H9 (cell line): ENCODE measurements at regions not wholly inside any gene's neighbourhood (a gene's known extent, or its start where the extent isn't known, plus 50 kb on each side); places are given as distances from the start of the nearest gene placed in this dataset.

ENCODE experiments used
- DNase-seq: peaks from one replicate; pipeline ENCODE4 v3.0.0-alpha.2; 2017
- H2AFZ ChIP-seq: one replicate; pipeline ENCODE4 v1.6.1; 2013; ENCODE audit warnings: mild to moderate bottlenecking, low read length, control low read depth, moderate library complexity
- H2AK5ac ChIP-seq: 2 replicates; pipeline ENCODE4 v1.6.1; 2013; ENCODE audit warnings: low read length, control low read depth, mixed read lengths; ENCODE audit not compliant: insufficient read length
- H2BK120ac ChIP-seq: one replicate; pipeline ENCODE4 v1.6.1; 2013; ENCODE audit warnings: low read depth, mild to moderate bottlenecking, low read length, control low read depth, inconsistent platforms; ENCODE audit not compliant: poor library complexity, severe bottlenecking
- H2BK12ac ChIP-seq: 2 replicates; pipeline ENCODE4 v1.6.1; 2013; ENCODE audit warnings: low read length, control low read depth, mixed read lengths, low read depth; ENCODE audit not compliant: insufficient read length
- H2BK15ac ChIP-seq: 2 replicates; pipeline ENCODE4 v1.6.1; 2013; ENCODE audit warnings: low read depth, low read length, control low read depth
- H2BK20ac ChIP-seq: one replicate; pipeline ENCODE4 v1.6.1; 2013; ENCODE audit warnings: low read depth, mild to moderate bottlenecking, low read length, control low read depth, inconsistent platforms; ENCODE audit not compliant: poor library complexity, severe bottlenecking
- H2BK5ac ChIP-seq: 2 replicates; pipeline ENCODE4 v1.6.1; 2013; ENCODE audit warnings: low read length, control low read depth, mixed read lengths; ENCODE audit not compliant: insufficient read length
- H3K14ac ChIP-seq: 2 replicates; pipeline ENCODE4 v1.6.1; 2013; ENCODE audit warnings: low read length, control low read depth; ENCODE audit not compliant: insufficient read depth
- H3K18ac ChIP-seq: 2 replicates; pipeline ENCODE4 v1.6.1; 2013; ENCODE audit warnings: low read depth, mild to moderate bottlenecking, mixed read lengths, low read length, control low read depth; ENCODE audit not compliant: insufficient read length
- H3K23ac ChIP-seq: 2 replicates; pipeline ENCODE4 v1.6.1; 2013; ENCODE audit warnings: low read length, control low read depth, mixed read lengths, low read depth; ENCODE audit not compliant: insufficient read length
- H3K23me2 ChIP-seq: 2 replicates; pipeline ENCODE4 v1.6.1; 2013; ENCODE audit warnings: low read depth, mild to moderate bottlenecking, mixed read lengths, low read length, control low read depth; ENCODE audit not compliant: insufficient read length, poor library complexity, severe bottlenecking
- H3K27ac ChIP-seq: 2 replicates; pipeline ENCODE4 v1.5.1; 2013; ENCODE audit warnings: low read length, control low read depth, mixed read lengths, low read depth; ENCODE audit not compliant: insufficient read length
- H3K27me3 ChIP-seq: 2 replicates; pipeline ENCODE4 v1.6.1; 2013; ENCODE audit warnings: low read length, control low read depth, inconsistent platforms; ENCODE audit not compliant: insufficient read depth
- H3K4ac ChIP-seq: 2 replicates; pipeline ENCODE4 v1.6.1; 2013; ENCODE audit warnings: low read depth, mild to moderate bottlenecking, control low read depth, inconsistent platforms, low read length, moderate library complexity
- H3K4me1 ChIP-seq: 2 replicates; pipeline ENCODE4 v1.6.1; 2013; ENCODE audit warnings: low read length, control low read depth, inconsistent platforms; ENCODE audit not compliant: insufficient read depth
- H3K4me2 ChIP-seq: 2 replicates; pipeline ENCODE4 v1.6.1; 2013; ENCODE audit warnings: low read length, control low read depth, mixed read lengths; ENCODE audit not compliant: insufficient read length, insufficient read depth
- H3K56ac ChIP-seq: 2 replicates; pipeline ENCODE4 v1.6.1; 2013; ENCODE audit warnings: low read depth, mild to moderate bottlenecking, mixed read lengths, low read length, control low read depth; ENCODE audit not compliant: insufficient read length
- H3K79me1 ChIP-seq: 2 replicates; pipeline ENCODE4 v1.6.1; 2013; ENCODE audit warnings: low read depth, mild to moderate bottlenecking, moderate library complexity, low read length, control low read depth, inconsistent platforms; ENCODE audit not compliant: insufficient read depth, poor library complexity, severe bottlenecking
- H3K79me2 ChIP-seq: 2 replicates; pipeline ENCODE4 v1.6.1; 2013; ENCODE audit warnings: low read length, control low read depth, inconsistent platforms; ENCODE audit not compliant: insufficient read depth
- H3K9ac ChIP-seq: 2 replicates; pipeline ENCODE4 v1.6.1; 2013; ENCODE audit warnings: low read length, control low read depth, mixed read lengths; ENCODE audit not compliant: insufficient read length; ENCODE audit errors: extremely low read depth
- H3K9me3 ChIP-seq: one replicate; pipeline ENCODE4 v1.6.1; 2013; ENCODE audit warnings: low read depth, low read length, inconsistent platforms; ENCODE audit not compliant: control insufficient read depth
- H3T11ph ChIP-seq: one replicate; pipeline ENCODE4 v1.6.1; 2013; ENCODE audit warnings: mild to moderate bottlenecking, low read length, control low read depth, inconsistent platforms
- H4K20me1 ChIP-seq: one replicate; pipeline ENCODE4 v1.6.1; 2013; ENCODE audit not compliant: control insufficient read depth, insufficient read length, insufficient read depth
- H4K5ac ChIP-seq: 2 replicates; pipeline ENCODE4 v1.6.1; 2013; ENCODE audit warnings: low read depth, mild to moderate bottlenecking, mixed read lengths, low read length, control low read depth; ENCODE audit not compliant: insufficient read length
- H4K8ac ChIP-seq: replicated peaks from 2 replicates; pipeline ENCODE4 v1.6.1; 2013; ENCODE audit warnings: low read length, control low read depth, mixed read lengths, low read depth; ENCODE audit not compliant: insufficient read length
- H4K91ac ChIP-seq: 2 replicates; pipeline ENCODE4 v1.6.1; 2013; ENCODE audit warnings: low read depth, mild to moderate bottlenecking, moderate library complexity, mixed read lengths, low read length, control low read depth; ENCODE audit not compliant: insufficient read length
- H3K27ac Mint-ChIP-seq, 3 experiments: 2 replicates in 2 of 3; 3 replicates in 1 of 3; pipeline ENCODE4 v1.8.0; 2020 to 2021; ENCODE audit warnings: mixed read lengths in 3 of 3, mild to moderate bottlenecking in 1 of 3, moderate library complexity in 1 of 3
- H3K27me3 Mint-ChIP-seq: 2 replicates; pipeline ENCODE4 v1.8.0; 2021; ENCODE audit warnings: low read depth, mild to moderate bottlenecking, moderate library complexity, mixed read lengths
- H3K36me3 Mint-ChIP-seq, 3 experiments: 2 replicates in 2 of 3; 3 replicates in 1 of 3; pipeline ENCODE4 v1.8.0; 2020 to 2021; ENCODE audit warnings: low read depth in 3 of 3, mixed read lengths in 3 of 3; ENCODE audit not compliant: insufficient read depth in 1 of 3
- H3K4me1 Mint-ChIP-seq, 2 experiments: 2 replicates each; pipeline ENCODE4 v1.8.0; 2020; ENCODE audit warnings: mixed read lengths in 2 of 2
- H3K4me3 Mint-ChIP-seq, 2 experiments: 2 replicates in 1 of 2; 3 replicates in 1 of 2; pipeline ENCODE4 v1.8.0; 2020 to 2021; ENCODE audit warnings: mild to moderate bottlenecking in 2 of 2, mixed read lengths in 2 of 2, moderate library complexity in 1 of 2
- H3K9me3 Mint-ChIP-seq, 2 experiments: 2 replicates in 1 of 2; 3 replicates in 1 of 2; pipeline ENCODE4 v1.8.0; 2020; ENCODE audit warnings: mild to moderate bottlenecking in 2 of 2, mixed read lengths in 2 of 2, moderate library complexity in 1 of 2
- WGBS: extraction: QIAGEN DNeasy Blood & Tissue Kit; methylation state at CpG from one replicate; pipeline ENCODE4 v1.1.7; 2013; ENCODE audit warnings: missing lambda C conversion rate, low lambda C conversion rate, mixed read lengths; ENCODE audit not compliant: insufficient read length; ENCODE audit errors: extremely low coverage; 5-methylcytosine and 5-hydroxymethylcytosine counted together
- TF ChIP-seq, protein P1 (sequence below): fragments of 200-600 bp; sonication (generic); conservative IDR thresholded peaks from 3 replicates; pipeline ENCODE4 v1.8.0; 2021; ENCODE audit warnings: antibody characterized with exemption, mild to moderate bottlenecking

GRCh38 chr11:39586036-39586435 is 1873.4 kb downstream of the LRRC4C start:
- no peak overlapping the region for H2BK120ac ChIP-seq
- no peak overlapping the region for H3T11ph ChIP-seq
- no peak for DNase-seq
- no peak overlapping the region for H3K4ac ChIP-seq
- no peak overlapping the region for H2BK5ac ChIP-seq
- H3K27ac Mint-ChIP-seq: no peak overlapping the region
- no peak overlapping the region for H4K5ac ChIP-seq
- H3K4me2 ChIP-seq: no peak overlapping the region
- no peaks in the 10 kb centered on the region for H3K4me1 ChIP-seq
- H2BK12ac ChIP-seq: no peak overlapping the region
- no peaks in the 10 kb centered on the region for H3K36me3 Mint-ChIP-seq
- no peak overlapping the region for H3K9ac ChIP-seq
- H3K27ac ChIP-seq: no peak overlapping the region
- no peaks in the 10 kb centered on the region for H3K4me1 Mint-ChIP-seq
- no peaks in the 10 kb centered on the region for H3K79me1 ChIP-seq
- no peak overlapping the region for H2AFZ ChIP-seq
- no CpG with 5 or more reads among the region's 1 CpG for WGBS
- no peaks in the 10 kb centered on the region for H3K9me3 Mint-ChIP-seq
- H4K8ac ChIP-seq: no peak overlapping the region
- no peak overlapping the region for H3K23ac ChIP-seq
- no peaks in the 10 kb centered on the region for H3K9me3 ChIP-seq
- no peak overlapping the region for H4K91ac ChIP-seq
- H3K27me3 Mint-ChIP-seq: no peaks in the 10 kb centered on the region
- H2BK20ac ChIP-seq: no peak overlapping the region
- no peak overlapping the region for H3K14ac ChIP-seq
- no peak overlapping the region for H3K56ac ChIP-seq
- H3K23me2 ChIP-seq: no peaks in the 10 kb centered on the region
- H3K79me2 ChIP-seq: no peaks in the 10 kb centered on the region
- no peak overlapping the region for H3K4me3 Mint-ChIP-seq
- TF ChIP-seq, protein P1, sequence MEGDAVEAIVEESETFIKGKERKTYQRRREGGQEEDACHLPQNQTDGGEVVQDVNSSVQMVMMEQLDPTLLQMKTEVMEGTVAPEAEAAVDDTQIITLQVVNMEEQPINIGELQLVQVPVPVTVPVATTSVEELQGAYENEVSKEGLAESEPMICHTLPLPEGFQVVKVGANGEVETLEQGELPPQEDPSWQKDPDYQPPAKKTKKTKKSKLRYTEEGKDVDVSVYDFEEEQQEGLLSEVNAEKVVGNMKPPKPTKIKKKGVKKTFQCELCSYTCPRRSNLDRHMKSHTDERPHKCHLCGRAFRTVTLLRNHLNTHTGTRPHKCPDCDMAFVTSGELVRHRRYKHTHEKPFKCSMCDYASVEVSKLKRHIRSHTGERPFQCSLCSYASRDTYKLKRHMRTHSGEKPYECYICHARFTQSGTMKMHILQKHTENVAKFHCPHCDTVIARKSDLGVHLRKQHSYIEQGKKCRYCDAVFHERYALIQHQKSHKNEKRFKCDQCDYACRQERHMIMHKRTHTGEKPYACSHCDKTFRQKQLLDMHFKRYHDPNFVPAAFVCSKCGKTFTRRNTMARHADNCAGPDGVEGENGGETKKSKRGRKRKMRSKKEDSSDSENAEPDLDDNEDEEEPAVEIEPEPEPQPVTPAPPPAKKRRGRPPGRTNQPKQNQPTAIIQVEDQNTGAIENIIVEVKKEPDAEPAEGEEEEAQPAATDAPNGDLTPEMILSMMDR: no peak
- no peaks in the 10 kb centered on the region for H4K20me1 ChIP-seq
- H3K18ac ChIP-seq: no peak overlapping the region
- no peaks in the 10 kb centered on the region for H3K27me3 ChIP-seq
- H2BK15ac ChIP-seq: no peak overlapping the region
- no peak overlapping the region for H2AK5ac ChIP-seq
